Keratinocyte (primary cell): ENCODE measurements at regions not wholly inside any gene's neighbourhood (a gene's known extent, or its start where the extent isn't known, plus 50 kb on each side); places are given as distances from the start of the nearest gene placed in this dataset.

Experiments
- DNase-seq: peaks from one replicate; pipeline ENCODE4 v3.0.0-alpha.2; 2011; ENCODE audit warnings: low read depth, missing footprints, low spot score
- FAIRE-seq: peaks from 2 replicates; lab custom pipeline; 2011; peaks lifted over from hg19 to GRCh38; lab: Jason Lieb, UNC
- H2AFZ ChIP-seq: 2 replicates; pipeline ENCODE4 v1.6.0; 2012; ENCODE audit warnings: low read length, control low read depth, inconsistent platforms; ENCODE audit not compliant: control insufficient read depth
- H3K27ac ChIP-seq: 2 replicates; pipeline ENCODE4 v1.5.1; 2011; ENCODE audit warnings: low read length; ENCODE audit not compliant: control insufficient read depth, insufficient read depth
- H3K27me3 ChIP-seq: 3 replicates; pipeline ENCODE4 v1.6.0; 2011; ENCODE audit warnings: low read length; ENCODE audit not compliant: control insufficient read depth, insufficient read depth; ENCODE audit errors: extremely low read depth
- H3K36me3 ChIP-seq, 2 experiments: 2 replicates in 1 of 2; 3 replicates in 1 of 2; pipeline ENCODE4 v1.5.1; 2011; ENCODE audit warnings: low read length in 2 of 2, mild to moderate bottlenecking in 1 of 2; ENCODE audit not compliant: control insufficient read depth in 2 of 2, insufficient read depth in 2 of 2; ENCODE audit errors: extremely low read depth in 1 of 2
- H3K4me1 ChIP-seq: 3 replicates; pipeline ENCODE4 v1.5.1; 2011; ENCODE audit warnings: low read length; ENCODE audit not compliant: control insufficient read depth, insufficient read depth; ENCODE audit errors: extremely low read depth
- H3K4me2 ChIP-seq: 3 replicates; pipeline ENCODE4 v1.6.0; 2011; ENCODE audit warnings: low read depth, low read length; ENCODE audit not compliant: control insufficient read depth, insufficient read depth; ENCODE audit errors: extremely low read depth
- H3K4me3 ChIP-seq, 3 experiments: fragments of 200-600 bp in 1 of 3; sonication (generic) in 1 of 3; 2 replicates in 2 of 3; 3 replicates in 1 of 3; pipeline ENCODE4 v1.5.1; 2011 to 2016; ENCODE audit warnings: low read length in 3 of 3, mild to moderate bottlenecking in 3 of 3, control low read depth in 2 of 3, inconsistent platforms in 1 of 3, low read depth in 1 of 3, mixed read lengths in 1 of 3, mixed run types in 1 of 3, moderate library complexity in 1 of 3; ENCODE audit not compliant: control insufficient read depth in 2 of 3, insufficient read depth in 2 of 3; ENCODE audit errors: extremely low read depth in 1 of 3
- H3K79me2 ChIP-seq: 2 replicates; pipeline ENCODE4 v1.6.0; 2012; ENCODE audit warnings: low read length; ENCODE audit not compliant: control insufficient read depth, insufficient read depth
- H3K9ac ChIP-seq: 3 replicates; pipeline ENCODE4 v1.6.0; 2011; ENCODE audit warnings: low read length; ENCODE audit not compliant: control insufficient read depth, insufficient read depth; ENCODE audit errors: extremely low read depth
- H3K9me1 ChIP-seq: 3 replicates; pipeline ENCODE4 v1.6.0; 2011; ENCODE audit warnings: low read length; ENCODE audit not compliant: control insufficient read depth, insufficient read depth; ENCODE audit errors: extremely low read depth
- H3K9me3 ChIP-seq: 2 replicates; pipeline ENCODE4 v1.5.1; 2012; ENCODE audit warnings: low read depth, low read length; ENCODE audit not compliant: control insufficient read depth
- H4K20me1 ChIP-seq: 3 replicates; pipeline ENCODE4 v1.6.0; 2011; ENCODE audit warnings: low read length; ENCODE audit not compliant: control insufficient read depth, insufficient read depth; ENCODE audit errors: extremely low read depth
- EZH2 ChIP-seq: IDR thresholded peaks from one replicate; pipeline ENCODE4 v1.6.1; 2012; ENCODE audit warnings: inconsistent platforms, mild to moderate bottlenecking, low read length, moderate library complexity
- dilution Hi-C: fragments of 300-500 bp; cut with MboI; formaldehyde crosslinking; loops from one replicate; pipeline ENCODE4 v1.7.0; 2020; ENCODE audit warnings: low sequenced_read_pairs; ENCODE audit not compliant: extremely low pct_ligation_motif_present
- TF ChIP-seq, protein P1 (sequence below), 3 experiments: IDR thresholded peaks in 1 of 3; conservative IDR thresholded peaks in 1 of 3; optimal IDR thresholded peaks in 1 of 3; 2 replicates in 2 of 3; 3 replicates in 1 of 3; pipeline versions ENCODE3 to v1.5.1; 2011; ENCODE audit warnings: low read length in 3 of 3, mild to moderate bottlenecking in 3 of 3, moderate library complexity in 2 of 3, control low read depth in 1 of 3, inconsistent platforms in 1 of 3; ENCODE audit not compliant: insufficient read depth in 2 of 3; ENCODE audit errors: extremely low read depth in 1 of 3

DNA sequence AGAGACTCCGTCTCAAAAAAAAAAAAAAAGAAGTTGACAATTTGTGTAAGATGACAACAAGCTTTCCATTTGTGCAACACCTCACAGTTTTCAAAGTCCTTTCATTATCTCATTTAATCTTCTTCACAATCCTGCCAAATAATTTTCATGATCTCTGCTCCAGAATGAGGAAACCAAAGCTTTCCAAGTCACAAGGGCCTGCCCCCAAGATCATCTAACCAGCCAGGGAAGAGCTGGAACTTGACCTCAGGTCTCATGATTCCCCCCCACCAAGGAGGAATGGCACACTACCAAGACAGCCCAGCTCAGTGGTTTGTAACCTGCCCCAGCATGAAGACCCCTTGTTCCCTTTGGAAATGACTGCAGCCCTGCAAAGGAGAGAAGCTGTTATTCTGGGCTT lies 74.0 kb upstream of the PIM1 start:
- Histone ChIP-seq H3K27me3 (no peaks in the 10 kb centered on the region), H3K9me1 (no peaks in the 10 kb centered on the region), H3K4me3 (no peak overlapping the region), H3K27ac (no peak overlapping the region), H3K4me2 (no peak overlapping the region), H3K36me3 (no peaks in the 10 kb centered on the region), H3K79me2 (no peaks in the 10 kb centered on the region), H4K20me1 (no peaks in the 10 kb centered on the region), H2AFZ (no peak overlapping the region), H3K9me3 (no peaks in the 10 kb centered on the region), H3K9ac (no peak overlapping the region), H3K4me1 (peaks cover 14% of the 10 kb centered on the region)
- dilution Hi-C loops: no loop called here
- no peak for FAIRE-seq
- DNase-seq: no peak
- TF ChIP-seq EZH2: no peak
- TF ChIP-seq, protein P1, sequence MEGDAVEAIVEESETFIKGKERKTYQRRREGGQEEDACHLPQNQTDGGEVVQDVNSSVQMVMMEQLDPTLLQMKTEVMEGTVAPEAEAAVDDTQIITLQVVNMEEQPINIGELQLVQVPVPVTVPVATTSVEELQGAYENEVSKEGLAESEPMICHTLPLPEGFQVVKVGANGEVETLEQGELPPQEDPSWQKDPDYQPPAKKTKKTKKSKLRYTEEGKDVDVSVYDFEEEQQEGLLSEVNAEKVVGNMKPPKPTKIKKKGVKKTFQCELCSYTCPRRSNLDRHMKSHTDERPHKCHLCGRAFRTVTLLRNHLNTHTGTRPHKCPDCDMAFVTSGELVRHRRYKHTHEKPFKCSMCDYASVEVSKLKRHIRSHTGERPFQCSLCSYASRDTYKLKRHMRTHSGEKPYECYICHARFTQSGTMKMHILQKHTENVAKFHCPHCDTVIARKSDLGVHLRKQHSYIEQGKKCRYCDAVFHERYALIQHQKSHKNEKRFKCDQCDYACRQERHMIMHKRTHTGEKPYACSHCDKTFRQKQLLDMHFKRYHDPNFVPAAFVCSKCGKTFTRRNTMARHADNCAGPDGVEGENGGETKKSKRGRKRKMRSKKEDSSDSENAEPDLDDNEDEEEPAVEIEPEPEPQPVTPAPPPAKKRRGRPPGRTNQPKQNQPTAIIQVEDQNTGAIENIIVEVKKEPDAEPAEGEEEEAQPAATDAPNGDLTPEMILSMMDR (optimal IDR thresholded peaks at IDR 0.05 in 1 of 3, IDR thresholded peaks at IDR 0.05 in 1 of 3, conservative IDR thresholded peaks at IDR 0.05 in 1 of 3; ENCODE audit: extremely low read depth in 1 of 3, insufficient read depth in 2 of 3, low read length in 3 of 3): no peak

DNA sequence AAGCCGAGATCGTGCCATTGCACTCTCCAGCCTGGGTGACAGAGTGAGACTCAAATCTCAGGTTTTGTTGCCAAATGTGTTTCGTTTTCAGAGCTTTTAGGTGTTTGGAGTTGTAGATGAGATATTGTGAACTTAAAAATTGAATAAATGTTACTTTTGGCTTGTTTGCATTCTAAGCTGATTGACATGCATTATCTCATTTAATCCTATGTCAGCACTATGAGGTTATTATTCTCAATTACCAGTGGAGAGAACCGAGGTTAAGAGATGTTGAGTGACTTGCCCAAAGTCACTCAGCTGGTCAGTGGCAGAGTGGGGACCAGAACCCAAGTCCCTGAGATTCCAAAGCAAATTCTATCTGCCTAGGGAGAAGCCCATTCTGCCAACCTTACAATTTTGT lies 72.6 kb upstream of the PIM1 start:
- no peak overlapping the region for H3K4me3 ChIP-seq
- FAIRE-seq: no peak
- no peak for TF ChIP-seq EZH2
- dilution Hi-C loops: no loop called here
- no peak for DNase-seq
- no peaks in the 10 kb centered on the region for H3K9me3 ChIP-seq
- H3K4me2 ChIP-seq: no peak overlapping the region
- no peaks in the 10 kb centered on the region for H3K36me3 ChIP-seq
- no peaks in the 10 kb centered on the region for H3K9me1 ChIP-seq
- peaks cover 14% of the 10 kb centered on the region for H3K4me1 ChIP-seq
- H3K9ac ChIP-seq: no peak overlapping the region
- H4K20me1 ChIP-seq: no peaks in the 10 kb centered on the region
- H3K79me2 ChIP-seq: no peaks in the 10 kb centered on the region
- H2AFZ ChIP-seq: no peak overlapping the region
- no peaks in the 10 kb centered on the region for H3K27me3 ChIP-seq
- no peak overlapping the region for H3K27ac ChIP-seq

DNA sequence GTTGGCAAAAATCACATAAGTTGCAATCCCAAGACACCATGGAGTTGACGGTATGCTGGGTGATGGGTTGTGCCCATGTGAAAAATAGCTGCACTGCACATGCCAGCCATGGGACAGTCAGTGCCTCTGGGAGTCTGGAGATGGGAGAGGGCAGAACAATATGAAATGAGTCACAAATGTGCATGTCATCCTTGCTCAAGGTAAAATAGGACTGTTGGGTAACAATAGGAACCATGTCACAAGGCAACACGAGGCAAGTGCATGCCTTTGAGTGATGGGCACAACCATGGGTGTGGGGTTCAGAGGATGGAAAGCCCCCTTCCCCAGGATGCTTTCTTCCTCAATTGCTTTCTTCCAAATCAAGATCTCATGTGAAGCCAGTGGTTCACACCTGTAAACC lies 70.5 kb upstream of the PIM1 start:
- no peak overlapping the region for H3K4me3 ChIP-seq
- H3K27ac ChIP-seq: no peak overlapping the region
- H3K9me3 ChIP-seq: no peaks in the 10 kb centered on the region
- dilution Hi-C loops: no loop called here
- H3K79me2 ChIP-seq: no peaks in the 10 kb centered on the region
- TF ChIP-seq EZH2: no peak
- TF ChIP-seq, protein P1 (optimal IDR thresholded peaks at IDR 0.05 in 1 of 3, IDR thresholded peaks at IDR 0.05 in 1 of 3, conservative IDR thresholded peaks at IDR 0.05 in 1 of 3; ENCODE audit: extremely low read depth in 1 of 3, insufficient read depth in 2 of 3, low read length in 3 of 3): no peak
- no peak overlapping the region for H3K9ac ChIP-seq
- H3K27me3 ChIP-seq: no peaks in the 10 kb centered on the region
- no peaks in the 10 kb centered on the region for H3K36me3 ChIP-seq
- no peak overlapping the region for H3K4me2 ChIP-seq
- H4K20me1 ChIP-seq: no peaks in the 10 kb centered on the region
- peaks cover 13% of the 10 kb centered on the region for H3K4me1 ChIP-seq
- no peak for DNase-seq
- FAIRE-seq: no peak
- no peaks in the 10 kb centered on the region for H3K9me1 ChIP-seq
- no peak overlapping the region for H2AFZ ChIP-seq
